SK-N-MC (cell line): ENCODE measurements at regions not wholly inside any gene's neighbourhood (a gene's known extent, or its start where the extent isn't known, plus 50 kb on each side); places are given as distances from the start of the nearest gene placed in this dataset.

Source experiments
- EZH2 ChIP-seq: fragments of 200-600 bp; sonication (generic); IDR thresholded peaks from one replicate; pipeline ENCODE4 v1.6.1; 2017; ENCODE audit warnings: antibody characterized with exemption
- FOXP2 ChIP-seq: optimal IDR thresholded peaks from 2 replicates; pipeline ENCODE3; 2011; ENCODE audit warnings: mild to moderate bottlenecking, moderate library complexity; ENCODE audit not compliant: insufficient read depth; ENCODE audit errors: extremely low read length, control extremely low read depth
- POLR2AphosphoS5 ChIP-seq: IDR thresholded peaks from 2 replicates; pipeline ENCODE4 v1.6.1; 2012; ENCODE audit warnings: mild to moderate bottlenecking, low read depth, low read length, borderline replicate concordance

GRCh38 chr17:34827008-34827407 is 134.3 kb downstream of the CCT6B start:
- TF ChIP-seq EZH2 (no peak), POLR2AphosphoS5 (no peak), FOXP2 (no peak)
